ENCODE measurements at regions not wholly inside any gene's neighbourhood (a gene's known extent, or its start where the extent isn't known, plus 50 kb on each side); places are given as distances from the start of the nearest gene placed in this dataset.
A peak's percentile ranks its signal among the peaks of the same experiment; 100 is the strongest.

DNA sequence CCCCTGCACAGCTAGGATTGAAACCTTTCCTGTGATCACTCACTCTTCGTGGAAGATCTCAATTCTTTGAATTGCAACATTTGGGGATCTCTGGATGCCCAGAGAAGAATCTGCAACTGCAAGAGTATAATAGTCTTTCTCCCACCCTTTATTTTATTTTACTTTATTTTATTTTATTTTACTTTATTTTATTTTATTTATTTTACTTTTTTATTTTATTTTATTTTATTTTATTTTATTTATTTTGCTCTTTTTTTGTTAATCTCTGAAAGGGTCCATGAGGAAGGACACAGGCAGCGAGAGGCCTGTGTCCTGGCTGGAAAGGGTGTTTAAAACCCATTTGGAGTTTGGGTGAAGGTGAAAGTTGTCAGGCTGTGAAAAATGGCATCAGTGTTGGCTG, 181.4 kb downstream of the TMEM182 start:
- no peaks in the 10 kb centered on the region for H3K27me3 ChIP-seq (ENCODE audit: insufficient read depth)
- H3K4me2 ChIP-seq, result no peak overlapping the region
- DNase-seq, result no peak
- CTCF ChIA-PET, result no interaction called here
- no peaks in the 10 kb centered on the region for H3K36me3 ChIP-seq (replicated peaks in 1 of 2; ENCODE audit: control insufficient read depth in 1 of 2, insufficient read depth in 2 of 2, low read length in 1 of 2)
- TF ChIP-seq RAD21 (IDR thresholded peaks at IDR 0.05; ENCODE audit: low read length) (no peak), JUND (IDR thresholded peaks at IDR 0.05) (no peak), USF1 (IDR thresholded peaks at IDR 0.05; ENCODE audit: borderline replicate concordance, low read depth) (no peak), POLR2AphosphoS5 (IDR thresholded peaks at IDR 0.05; ENCODE audit: low read depth, low read length) (no peak), RXRA (IDR thresholded peaks at IDR 0.05; ENCODE audit: borderline replicate concordance, low read depth) (no peak), MXI1 (IDR thresholded peaks at IDR 0.05; ENCODE audit: low read depth, low read length) (no peak), NRF1 (IDR thresholded peaks at IDR 0.05; ENCODE audit: low read depth, low read length) (no peak)
- H3K9me3 ChIP-seq, result no peaks in the 10 kb centered on the region
- no peak overlapping the region for H3K9ac ChIP-seq
- 15% methylated on average over 2 of the region's 2 CpGs for WGBS (ENCODE audit: low lambda C conversion rate)
- POLR2A ChIA-PET, result no interaction called here
- H2AFZ ChIP-seq (ENCODE audit: low read depth), result no peak overlapping the region
- H3F3A ChIP-seq (replicated peaks; ENCODE audit: insufficient read depth), result no peaks in the 10 kb centered on the region
- H3K4me1 ChIP-seq (ENCODE audit: control insufficient read depth in 1 of 2, insufficient read depth in 2 of 2, low read depth in 1 of 2, low read length in 1 of 2), result no peaks in the 10 kb centered on the region; a peak in 1 of 4 replicates
- no peak overlapping the region for H3K4me3 ChIP-seq (ENCODE audit: low read depth in 2 of 2, low read length in 1 of 2)
- H4K20me1 ChIP-seq (ENCODE audit: insufficient read depth), result no peaks in the 10 kb centered on the region
- H3K27ac ChIP-seq (ENCODE audit: low read depth in 2 of 2, low read length in 1 of 2), result no peak overlapping the region
- H3K9me2 ChIP-seq, result no peaks in the 10 kb centered on the region
- no peaks in the 10 kb centered on the region for H3K79me2 ChIP-seq (ENCODE audit: insufficient read depth)

DNA sequence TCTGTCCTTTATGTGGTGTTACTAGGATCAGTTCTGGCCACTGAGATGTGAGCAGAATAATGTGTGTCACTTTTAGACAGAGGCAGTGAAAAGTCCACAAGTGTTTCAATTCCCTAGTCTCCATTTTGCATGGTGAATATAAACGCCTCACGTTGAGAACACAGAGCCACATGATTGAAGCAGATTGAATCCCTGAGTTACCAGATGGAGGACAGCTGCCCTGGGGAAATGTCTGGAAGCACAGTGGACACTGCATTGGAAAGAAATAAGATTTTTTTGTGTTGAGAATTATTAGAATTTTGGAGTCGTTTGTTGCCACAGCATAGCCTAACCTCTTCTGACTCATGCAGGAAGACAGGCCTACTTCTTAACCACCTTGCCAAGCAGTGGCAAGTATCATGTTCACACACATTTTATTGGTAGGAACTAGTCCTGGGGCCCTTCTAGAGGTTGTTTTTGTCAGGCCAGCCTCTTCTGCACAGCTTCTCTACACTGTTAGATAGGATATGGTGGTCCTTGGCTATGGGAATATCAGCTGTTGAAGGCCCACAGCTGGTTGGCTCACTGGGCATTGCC, 188.6 kb downstream of the TMEM182 start:
- Histone ChIP-seq H2AFZ (ENCODE audit: low read depth) (no peak overlapping the region), H3K9me2 (no peaks in the 10 kb centered on the region), H3K36me3 (replicated peaks in 1 of 2; ENCODE audit: control insufficient read depth in 1 of 2, insufficient read depth in 2 of 2, low read length in 1 of 2) (no peaks in the 10 kb centered on the region), H3K4me2 (no peak overlapping the region), H3K4me3 (ENCODE audit: low read depth in 2 of 2, low read length in 1 of 2) (no peak overlapping the region), H3K9ac (no peak overlapping the region), H3K27ac (ENCODE audit: low read depth in 2 of 2, low read length in 1 of 2) (peak overlapping the region in 1 of 2 experiments; percentile 50; a peak in 1 of 4 replicates), H3K9me3 (no peaks in the 10 kb centered on the region), H3F3A (replicated peaks; ENCODE audit: insufficient read depth) (no peaks in the 10 kb centered on the region), H4K20me1 (ENCODE audit: insufficient read depth) (no peaks in the 10 kb centered on the region), H3K27me3 (ENCODE audit: insufficient read depth) (no peaks in the 10 kb centered on the region), H3K4me1 (ENCODE audit: control insufficient read depth in 1 of 2, insufficient read depth in 2 of 2, low read depth in 1 of 2, low read length in 1 of 2) (peaks cover 0 to 9% of the 10 kb centered on the region in 2 experiments; a peak in 1 of 4 replicates), H3K79me2 (ENCODE audit: insufficient read depth) (no peaks in the 10 kb centered on the region)
- ChIA-PET CTCF (no interaction called here), POLR2A (no interaction called here)
- TF ChIP-seq MXI1 (IDR thresholded peaks at IDR 0.05; ENCODE audit: low read depth, low read length), result no peak
- TF ChIP-seq EP300 (IDR thresholded peaks at IDR 0.05; ENCODE audit: borderline replicate concordance in 1 of 2, low read depth in 1 of 2, low read length in 1 of 2), result no peak
- no peak for TF ChIP-seq TCF12 (IDR thresholded peaks at IDR 0.05)
- TF ChIP-seq RCOR1 (IDR thresholded peaks at IDR 0.05; ENCODE audit: low read length), result no peak
- no peak for TF ChIP-seq FOXM1 (IDR thresholded peaks at IDR 0.05; ENCODE audit: low read depth)
- 21% methylated on average over 3 of the region's 3 CpGs for WGBS (ENCODE audit: low lambda C conversion rate)
- no peak for DNase-seq

DNA sequence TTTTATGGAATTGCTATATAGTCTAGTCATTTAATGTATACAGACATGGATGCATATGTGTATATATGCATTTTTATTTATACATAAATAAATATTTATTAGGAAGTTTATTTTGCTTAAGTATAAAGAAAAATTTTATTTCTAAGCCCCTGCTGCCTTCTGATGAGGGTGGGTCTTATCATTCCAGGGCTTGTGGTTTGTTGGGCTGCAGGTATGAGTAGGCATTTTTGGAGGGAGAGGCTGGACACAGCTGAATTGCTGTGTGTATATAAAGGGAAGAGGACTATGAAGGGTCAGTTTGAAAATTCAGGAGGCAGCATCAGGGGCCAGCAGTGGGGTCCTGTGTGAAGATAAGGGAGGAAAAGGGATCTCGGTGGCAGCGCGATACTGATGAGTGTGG, 189.4 kb downstream of the TMEM182 start:
- TF ChIP-seq YY1 (IDR thresholded peaks at IDR 0.05; ENCODE audit: low read depth) (no peak), GATA2 (CRISPR knock-in tag; IDR thresholded peaks at IDR 0.05) (no peak), USF1 (IDR thresholded peaks at IDR 0.05; ENCODE audit: borderline replicate concordance, low read depth) (no peak), FOXM1 (IDR thresholded peaks at IDR 0.05; ENCODE audit: low read depth) (no peak), FOSL2 (IDR thresholded peaks at IDR 0.05; ENCODE audit: borderline replicate concordance, low read depth) (no peak)
- Histone ChIP-seq H3K27me3 (ENCODE audit: insufficient read depth) (no peaks in the 10 kb centered on the region), H3K9me3 (no peaks in the 10 kb centered on the region), H3K27ac (ENCODE audit: low read depth in 2 of 2, low read length in 1 of 2) (no peak overlapping the region), H3K4me1 (ENCODE audit: control insufficient read depth in 1 of 2, insufficient read depth in 2 of 2, low read depth in 1 of 2, low read length in 1 of 2) (peaks cover 0 to 9% of the 10 kb centered on the region in 2 experiments; a peak in 1 of 4 replicates), H3F3A (replicated peaks; ENCODE audit: insufficient read depth) (no peaks in the 10 kb centered on the region), H4K20me1 (ENCODE audit: insufficient read depth) (no peaks in the 10 kb centered on the region), H3K36me3 (replicated peaks in 1 of 2; ENCODE audit: control insufficient read depth in 1 of 2, insufficient read depth in 2 of 2, low read length in 1 of 2) (no peaks in the 10 kb centered on the region), H3K79me2 (ENCODE audit: insufficient read depth) (no peaks in the 10 kb centered on the region), H3K4me2 (no peak overlapping the region), H3K4me3 (ENCODE audit: low read depth in 2 of 2, low read length in 1 of 2) (no peak overlapping the region), H3K9ac (no peak overlapping the region), H3K9me2 (no peaks in the 10 kb centered on the region), H2AFZ (ENCODE audit: low read depth) (no peak overlapping the region)
- ChIA-PET POLR2A (no interaction called here), CTCF (no interaction called here)
- DNase-seq, result no peak
- WGBS (ENCODE audit: low lambda C conversion rate), result 70% methylated on average over 3 of the region's 3 CpGs

Data from SK-N-SH (cell line).